Mesenchymal stem cell (in vitro differentiated cells and primary cell): ENCODE measurements at regions not wholly inside any gene's neighbourhood (a gene's known extent, or its start where the extent isn't known, plus 50 kb on each side); places are given as distances from the start of the nearest gene placed in this dataset.
A peak's percentile ranks its signal among the peaks of the same experiment; 100 is the strongest.

Experiments used
- DNase-seq: peaks from one replicate; pipeline ENCODE4 v3.0.0-alpha.2; 2013
- H2AFZ ChIP-seq: one replicate; pipeline ENCODE4 v1.6.1; 2013; ENCODE audit warnings: low read depth, mild to moderate bottlenecking, control low read depth, inconsistent platforms, low read length, moderate library complexity
- H2AK5ac ChIP-seq: 2 replicates; pipeline ENCODE4 v1.6.1; 2013; ENCODE audit warnings: low read length, moderate library complexity, mild to moderate bottlenecking, inconsistent platforms; ENCODE audit not compliant: severe bottlenecking
- H2BK120ac ChIP-seq: one replicate; pipeline ENCODE4 v1.6.1; 2013; ENCODE audit warnings: low read depth, mild to moderate bottlenecking, inconsistent platforms, low read length, moderate library complexity
- H2BK12ac ChIP-seq, 2 experiments: one replicate each; pipeline ENCODE4 v1.6.1; 2013; ENCODE audit warnings: inconsistent platforms in 2 of 2, low read length in 2 of 2, mild to moderate bottlenecking in 2 of 2, moderate library complexity in 2 of 2, control low read depth in 1 of 2
- H2BK15ac ChIP-seq: one replicate; pipeline ENCODE4 v1.6.1; 2013; ENCODE audit warnings: mild to moderate bottlenecking, low read depth, inconsistent platforms; ENCODE audit not compliant: poor library complexity, severe bottlenecking
- H2BK5ac ChIP-seq: 2 replicates; pipeline ENCODE4 v1.6.1; 2013; ENCODE audit warnings: low read depth, mild to moderate bottlenecking, low read length, control low read depth, inconsistent platforms; ENCODE audit not compliant: poor library complexity, severe bottlenecking
- H3K14ac ChIP-seq, 2 experiments: one replicate each; pipeline ENCODE4 v1.6.1; 2013; ENCODE audit warnings: inconsistent platforms in 2 of 2, low read length in 2 of 2, control low read depth in 1 of 2, mild to moderate bottlenecking in 1 of 2, moderate library complexity in 1 of 2
- H3K18ac ChIP-seq, 2 experiments: one replicate each; pipeline ENCODE4 v1.6.1; 2013; ENCODE audit warnings: inconsistent platforms in 2 of 2, low read length in 2 of 2, control low read depth in 1 of 2, low read depth in 1 of 2, mild to moderate bottlenecking in 1 of 2
- H3K23ac ChIP-seq, 2 experiments: one replicate each; pipeline ENCODE4 v1.6.1; 2013; ENCODE audit warnings: inconsistent platforms in 2 of 2, low read length in 2 of 2, mild to moderate bottlenecking in 2 of 2, moderate library complexity in 2 of 2, control low read depth in 1 of 2
- H3K27ac ChIP-seq: 2 replicates; pipeline ENCODE4 v1.5.1; 2013; ENCODE audit warnings: mild to moderate bottlenecking, moderate library complexity, low read length, control low read depth, inconsistent platforms; ENCODE audit not compliant: poor library complexity, severe bottlenecking
- H3K27me3 ChIP-seq, 2 experiments: 2 replicates each; pipeline versions ENCODE4 v1.6.1 to v1.7.0; 2013; ENCODE audit warnings: low read length in 2 of 2, mild to moderate bottlenecking in 2 of 2, moderate library complexity in 2 of 2, control low read depth in 1 of 2, inconsistent platforms in 1 of 2; ENCODE audit not compliant: control insufficient read depth in 1 of 2, insufficient read depth in 1 of 2
- H3K36me3 ChIP-seq, 2 experiments: 2 replicates each; pipeline versions ENCODE4 v1.6.1 to v1.7.0; 2013; ENCODE audit warnings: low read length in 2 of 2, control low read depth in 1 of 2, inconsistent platforms in 1 of 2, low read depth in 1 of 2, mild to moderate bottlenecking in 1 of 2; ENCODE audit not compliant: insufficient read depth in 2 of 2, control insufficient read depth in 1 of 2
- H3K4ac ChIP-seq, 2 experiments: one replicate each; pipeline ENCODE4 v1.6.1; 2013; ENCODE audit warnings: inconsistent platforms in 2 of 2, low read length in 2 of 2, mild to moderate bottlenecking in 2 of 2, moderate library complexity in 2 of 2, control low read depth in 1 of 2, low read depth in 1 of 2
- H3K4me1 ChIP-seq: 2 replicates; pipeline ENCODE4 v1.6.1; 2013; ENCODE audit warnings: low read depth, low read length, control low read depth; ENCODE audit not compliant: control insufficient read depth, insufficient read depth
- H3K4me2 ChIP-seq: 2 replicates; pipeline ENCODE4 v1.6.1; 2013; ENCODE audit warnings: low read length, mild to moderate bottlenecking, inconsistent platforms; ENCODE audit not compliant: poor library complexity, severe bottlenecking
- H3K4me3 ChIP-seq, 2 experiments: 2 replicates each; pipeline versions ENCODE4 v1.5.1 to v1.7.0; 2013; ENCODE audit warnings: low read length in 2 of 2, mild to moderate bottlenecking in 2 of 2, control low read depth in 1 of 2, low read depth in 1 of 2; ENCODE audit not compliant: insufficient read depth in 1 of 2
- H3K79me1 ChIP-seq: replicated peaks from 2 replicates; pipeline ENCODE4 v1.6.1; 2013; ENCODE audit warnings: mild to moderate bottlenecking, control low read depth, low read length, inconsistent platforms; ENCODE audit not compliant: poor library complexity, severe bottlenecking
- H3K9ac ChIP-seq: 2 replicates; pipeline ENCODE4 v1.7.0; 2013; ENCODE audit warnings: mild to moderate bottlenecking, low read length, moderate library complexity
- H3K9me3 ChIP-seq: 2 replicates; pipeline ENCODE4 v1.7.0; 2013; ENCODE audit warnings: mild to moderate bottlenecking, low read length; ENCODE audit not compliant: control insufficient read depth
- H4K8ac ChIP-seq: one replicate; pipeline ENCODE4 v1.6.1; 2013; ENCODE audit warnings: inconsistent platforms, mild to moderate bottlenecking, low read length, moderate library complexity
- H4K91ac ChIP-seq: one replicate; pipeline ENCODE4 v1.6.1; 2013; ENCODE audit warnings: mild to moderate bottlenecking, low read length, inconsistent platforms
- WGBS: methylation state at CpG from one replicate; pipeline ENCODE4 v1.1.7; 2013; ENCODE audit warnings: mixed read lengths; 5-methylcytosine and 5-hydroxymethylcytosine counted together

- no peak overlapping the region for H3K4me3 ChIP-seq
- no peak overlapping the region for H2AFZ ChIP-seq
- no peak overlapping the region for H3K4ac ChIP-seq
- H3K23ac ChIP-seq = no peak overlapping the region
- H2AK5ac ChIP-seq = no peak overlapping the region
- no peak overlapping the region for H3K4me2 ChIP-seq
- no peak overlapping the region for H2BK120ac ChIP-seq
- no peaks in the 10 kb centered on the region for H3K27me3 ChIP-seq
- H3K27ac ChIP-seq = no peak overlapping the region
- no peaks in the 10 kb centered on the region for H3K36me3 ChIP-seq
- H3K14ac ChIP-seq = no peak overlapping the region
- no peak overlapping the region for H3K18ac ChIP-seq
- no peak overlapping the region for H3K9ac ChIP-seq
- H3K9me3 ChIP-seq = no peaks in the 10 kb centered on the region
- H3K79me1 ChIP-seq = no peaks in the 10 kb centered on the region
- no peak overlapping the region for H2BK12ac ChIP-seq
- H3K4me1 ChIP-seq = peaks cover 6% of the 10 kb centered on the region
- H2BK5ac ChIP-seq = no peak overlapping the region
- no peak overlapping the region for H2BK15ac ChIP-seq
- DNase-seq = no peak
- no peak overlapping the region for H4K91ac ChIP-seq
- no peak overlapping the region for H4K8ac ChIP-seq
Measured at GRCh38 chr13:50682002-50682401, 161.5 kb downstream of the DLEU7 start.

GRCh38 chr13:50682966-50683365, 160.5 kb downstream of the DLEU7 start:
- H3K4me2 ChIP-seq = no peak overlapping the region
- H3K23ac ChIP-seq = no peak overlapping the region
- no peak overlapping the region for H3K4ac ChIP-seq
- no peaks in the 10 kb centered on the region for H3K36me3 ChIP-seq
- H3K4me1 ChIP-seq = peaks cover 4% of the 10 kb centered on the region
- H4K91ac ChIP-seq = no peak overlapping the region
- no peak overlapping the region for H2BK120ac ChIP-seq
- H2AK5ac ChIP-seq = no peak overlapping the region
- H2BK5ac ChIP-seq = no peak overlapping the region
- no peak overlapping the region for H3K18ac ChIP-seq
- H2BK15ac ChIP-seq = no peak overlapping the region
- no peak overlapping the region for H4K8ac ChIP-seq
- no peaks in the 10 kb centered on the region for H3K27me3 ChIP-seq
- no peak overlapping the region for H3K9ac ChIP-seq
- H3K27ac ChIP-seq = no peak overlapping the region
- H3K79me1 ChIP-seq = no peaks in the 10 kb centered on the region
- whole genome bisulfite sequencing = 83% methylated on average over 2 of the region's 2 CpGs
- no peak overlapping the region for H2BK12ac ChIP-seq
- H3K9me3 ChIP-seq = no peaks in the 10 kb centered on the region
- DNase-seq = no peak
- no peak overlapping the region for H3K4me3 ChIP-seq
- H3K14ac ChIP-seq = no peak overlapping the region
- no peak overlapping the region for H2AFZ ChIP-seq

GRCh38 chr13:50684366-50684765, 159.1 kb downstream of the DLEU7 start:
- Histone ChIP-seq H2BK15ac (no peak overlapping the region), H3K4me2 (no peak overlapping the region), H3K27ac (no peak overlapping the region), H3K4me1 (no peaks in the 10 kb centered on the region), H3K23ac (no peak overlapping the region), H3K18ac (no peak overlapping the region), H2BK120ac (no peak overlapping the region), H3K4me3 (no peak overlapping the region), H3K14ac (no peak overlapping the region), H2AFZ (no peak overlapping the region), H3K79me1 (no peaks in the 10 kb centered on the region), H2AK5ac (no peak overlapping the region), H4K91ac (no peak overlapping the region), H3K27me3 (no peaks in the 10 kb centered on the region), H3K9ac (no peak overlapping the region), H3K36me3 (no peaks in the 10 kb centered on the region), H4K8ac (no peak overlapping the region), H2BK12ac (no peak overlapping the region), H3K4ac (no peak overlapping the region), H3K9me3 (no peaks in the 10 kb centered on the region), H2BK5ac (no peak overlapping the region)
- no peak for DNase-seq
- WGBS = 87% methylated on average over 3 of the region's 3 CpGs

GRCh38 chr13:50685491-50685890, 158.0 kb downstream of the DLEU7 start:
- H3K23ac ChIP-seq = no peak overlapping the region
- no peak overlapping the region for H4K91ac ChIP-seq
- no peaks in the 10 kb centered on the region for H3K27me3 ChIP-seq
- H3K4me3 ChIP-seq = no peak overlapping the region
- H2BK12ac ChIP-seq = no peak overlapping the region
- H2BK15ac ChIP-seq = no peak overlapping the region
- no peaks in the 10 kb centered on the region for H3K4me1 ChIP-seq
- no peak overlapping the region for H3K4me2 ChIP-seq
- no peak for DNase-seq
- peak overlapping the region; percentile 20 for H3K9ac ChIP-seq
- H3K14ac ChIP-seq = no peak overlapping the region
- no peak overlapping the region for H2AK5ac ChIP-seq
- H2AFZ ChIP-seq = no peak overlapping the region
- no peak overlapping the region for H2BK120ac ChIP-seq
- WGBS = 79% methylated on average over 3 of the region's 3 CpGs
- H3K9me3 ChIP-seq = no peaks in the 10 kb centered on the region
- no peak overlapping the region for H3K27ac ChIP-seq
- no peak overlapping the region for H3K4ac ChIP-seq
- H4K8ac ChIP-seq = no peak overlapping the region
- no peak overlapping the region for H2BK5ac ChIP-seq
- H3K18ac ChIP-seq = no peak overlapping the region
- H3K79me1 ChIP-seq = no peaks in the 10 kb centered on the region
- no peaks in the 10 kb centered on the region for H3K36me3 ChIP-seq
